Astrocyte (in vitro differentiated cells and primary cell): ENCODE measurements at regions not wholly inside any gene's neighbourhood (a gene's known extent, or its start where the extent isn't known, plus 50 kb on each side); places are given as distances from the start of the nearest gene placed in this dataset.

Source experiments
- DNase-seq: peaks from one replicate; pipeline ENCODE4 v3.0.0-alpha.2; 2010; ENCODE audit warnings: low read depth
- FAIRE-seq: peaks from 2 replicates; lab custom pipeline; 2011; peaks lifted over from hg19 to GRCh38; lab: Jason Lieb, UNC
- H2AFZ ChIP-seq: 2 replicates; pipeline ENCODE4 v1.6.0; 2012; ENCODE audit warnings: low read depth, low read length, inconsistent platforms
- H3K27ac ChIP-seq: 2 replicates; pipeline ENCODE4 v1.5.1; 2011; ENCODE audit warnings: low read depth, low read length, inconsistent platforms
- H3K27me3 ChIP-seq: 2 replicates; pipeline ENCODE4 v1.6.0; 2011; ENCODE audit warnings: low read length, inconsistent platforms; ENCODE audit not compliant: insufficient read depth
- H3K36me3 ChIP-seq: 2 replicates; pipeline ENCODE4 v1.5.1; 2011; ENCODE audit warnings: low read length, inconsistent platforms; ENCODE audit not compliant: insufficient read depth
- H3K4me1 ChIP-seq: 2 replicates; pipeline ENCODE4 v1.5.1; 2011; ENCODE audit warnings: low read length, inconsistent platforms; ENCODE audit not compliant: insufficient read depth
- H3K4me2 ChIP-seq: 2 replicates; pipeline ENCODE4 v1.6.0; 2012; ENCODE audit warnings: low read length, inconsistent platforms
- H3K4me3 ChIP-seq: 2 replicates; pipeline ENCODE4 v1.5.1; 2011; ENCODE audit warnings: low read depth, mild to moderate bottlenecking, low read length, inconsistent platforms; ENCODE audit not compliant: insufficient read depth
- H3K79me2 ChIP-seq: 2 replicates; pipeline ENCODE4 v1.6.0; 2012; ENCODE audit warnings: mild to moderate bottlenecking, low read length, inconsistent platforms; ENCODE audit not compliant: insufficient read depth
- H3K9ac ChIP-seq: 2 replicates; pipeline ENCODE4 v1.6.0; 2012; ENCODE audit warnings: mild to moderate bottlenecking, low read length, inconsistent platforms
- H3K9me3 ChIP-seq: 2 replicates; pipeline ENCODE4 v1.5.1; 2012; ENCODE audit warnings: low read depth, mild to moderate bottlenecking, low read length, inconsistent platforms; ENCODE audit not compliant: insufficient read depth
- H4K20me1 ChIP-seq: 2 replicates; pipeline ENCODE4 v1.6.0; 2012; ENCODE audit warnings: low read length, inconsistent platforms; ENCODE audit not compliant: insufficient read depth
- H3K27ac Mint-ChIP-seq: one replicate; pipeline ENCODE4 v1.8.0; 2021; ENCODE audit warnings: mild to moderate bottlenecking, mixed read lengths; ENCODE audit not compliant: unreplicated experiment
- H3K27me3 Mint-ChIP-seq: one replicate; pipeline ENCODE4 v1.8.0; 2021; ENCODE audit warnings: low read depth, mixed read lengths; ENCODE audit not compliant: unreplicated experiment
- H3K36me3 Mint-ChIP-seq: one replicate; pipeline ENCODE4 v1.8.0; 2021; ENCODE audit warnings: low read depth, mixed read lengths; ENCODE audit not compliant: unreplicated experiment
- H3K4me1 Mint-ChIP-seq: one replicate; pipeline ENCODE4 v1.8.0; 2021; ENCODE audit warnings: low read depth, mixed read lengths; ENCODE audit not compliant: unreplicated experiment
- H3K4me3 Mint-ChIP-seq: one replicate; pipeline ENCODE4 v1.8.0; 2021; ENCODE audit warnings: mild to moderate bottlenecking, moderate library complexity, mixed read lengths; ENCODE audit not compliant: unreplicated experiment
- H3K9me3 Mint-ChIP-seq: one replicate; pipeline ENCODE4 v1.8.0; 2021; ENCODE audit warnings: mild to moderate bottlenecking, mixed read lengths; ENCODE audit not compliant: unreplicated experiment
- CTCF ChIP-seq: IDR thresholded peaks from 2 replicates; pipeline ENCODE4 v1.5.1; 2011; ENCODE audit warnings: low read depth, mild to moderate bottlenecking, inconsistent platforms, low read length, moderate library complexity; ENCODE audit not compliant: insufficient read depth
- EZH2 ChIP-seq: IDR thresholded peaks from 2 replicates; pipeline ENCODE4 v1.6.1; 2012; ENCODE audit warnings: mild to moderate bottlenecking, low read length, inconsistent platforms; ENCODE audit not compliant: insufficient read depth

GRCh38 chr18:70994116-70994515, 705.3 kb downstream of the SOCS6 start:
- Histone ChIP-seq H3K4me1 (no peaks in the 10 kb centered on the region), H4K20me1 (no peaks in the 10 kb centered on the region), H3K27ac (no peak overlapping the region), H3K4me2 (no peak overlapping the region), H3K27me3 (no peaks in the 10 kb centered on the region), H3K4me3 (no peak overlapping the region), H3K9me3 (no peaks in the 10 kb centered on the region), H3K79me2 (no peaks in the 10 kb centered on the region), H3K36me3 (no peaks in the 10 kb centered on the region), H3K9ac (no peak overlapping the region), H2AFZ (no peak overlapping the region)
- Mint-ChIP-seq H3K9me3 (peaks cover 7% of the 10 kb centered on the region), H3K4me3 (no peak overlapping the region), H3K36me3 (no peaks in the 10 kb centered on the region), H3K27ac (no peak overlapping the region), H3K27me3 (no peaks in the 10 kb centered on the region), H3K4me1 (no peaks in the 10 kb centered on the region)
- no peak for TF ChIP-seq CTCF
- no peak for TF ChIP-seq EZH2
- DNase-seq (peak; percentile 5), FAIRE-seq (no peak)

- no peak overlapping the region for H3K4me3 Mint-ChIP-seq
- H3K4me3 ChIP-seq, result no peak overlapping the region
- H3K4me2 ChIP-seq, result no peak overlapping the region
- H3K27me3 Mint-ChIP-seq, result no peaks in the 10 kb centered on the region
- no peak for FAIRE-seq
- no peak for TF ChIP-seq EZH2
- no peak overlapping the region for H2AFZ ChIP-seq
- H3K36me3 Mint-ChIP-seq, result no peaks in the 10 kb centered on the region
- no peaks in the 10 kb centered on the region for H3K4me1 ChIP-seq
- H3K9me3 Mint-ChIP-seq, result peaks cover 3% of the 10 kb centered on the region
- H3K4me1 Mint-ChIP-seq, result no peaks in the 10 kb centered on the region
- H3K9ac ChIP-seq, result no peak overlapping the region
- H3K36me3 ChIP-seq, result no peaks in the 10 kb centered on the region
- no peaks in the 10 kb centered on the region for H3K27me3 ChIP-seq
- no peak overlapping the region for H3K27ac Mint-ChIP-seq
- no peaks in the 10 kb centered on the region for H4K20me1 ChIP-seq
- no peak overlapping the region for H3K27ac ChIP-seq
- peak; percentile 27 for DNase-seq
- H3K79me2 ChIP-seq, result no peaks in the 10 kb centered on the region
- no peaks in the 10 kb centered on the region for H3K9me3 ChIP-seq
Measured at GRCh38 chr18:70991577-70991976, 702.7 kb downstream of the SOCS6 start.

- Histone ChIP-seq H4K20me1 (no peaks in the 10 kb centered on the region), H3K36me3 (no peaks in the 10 kb centered on the region), H3K4me2 (no peak overlapping the region), H3K27me3 (no peaks in the 10 kb centered on the region), H3K27ac (no peak overlapping the region), H3K9ac (no peak overlapping the region), H3K79me2 (no peaks in the 10 kb centered on the region), H2AFZ (no peak overlapping the region), H3K4me1 (no peaks in the 10 kb centered on the region), H3K9me3 (peaks cover 5% of the 10 kb centered on the region), H3K4me3 (no peak overlapping the region)
- peaks cover 10% of the 10 kb centered on the region for H3K9me3 Mint-ChIP-seq
- no peak overlapping the region for H3K4me3 Mint-ChIP-seq
- H3K4me1 Mint-ChIP-seq, result no peaks in the 10 kb centered on the region
- no peak overlapping the region for H3K27ac Mint-ChIP-seq
- DNase-seq (no peak), FAIRE-seq (no peak)
- H3K27me3 Mint-ChIP-seq, result no peaks in the 10 kb centered on the region
- TF ChIP-seq CTCF, result no peak
- TF ChIP-seq EZH2, result no peak
- H3K36me3 Mint-ChIP-seq, result no peaks in the 10 kb centered on the region
Measured at GRCh38 chr18:70985948-70986347, 697.1 kb downstream of the SOCS6 start.
